Testis (tissue), 2 donors: ENCODE measurements at regions not wholly inside any gene's neighbourhood (a gene's known extent, or its start where the extent isn't known, plus 50 kb on each side); places are given as distances from the start of the nearest gene placed in this dataset.

Experiments used
- DNase-seq: peaks from one replicate; pipeline ENCODE4 v3.0.0-alpha.2; 2019
- H3K27ac ChIP-seq, 2 donors: fragments of 200-600 bp; sonication (generic); one replicate each; pipeline ENCODE4 v1.5.1; 2019
- H3K27me3 ChIP-seq: fragments of 200-600 bp; sonication (generic); one replicate; pipeline ENCODE4 v1.5.1; 2019
- H3K36me3 ChIP-seq: fragments of 200-600 bp; sonication (generic); one replicate; pipeline ENCODE4 v1.5.1; 2017; ENCODE audit warnings: low read depth; ENCODE audit errors: missing control alignments
- H3K4me1 ChIP-seq: fragments of 200-600 bp; sonication (generic); one replicate; pipeline ENCODE4 v1.5.1; 2019
- H3K4me3 ChIP-seq, 2 donors: fragments of 200-600 bp; sonication (generic); one replicate each; pipeline ENCODE4 v1.5.1; 2017 to 2019
- H3K9me3 ChIP-seq: fragments of 200-600 bp; sonication (generic); one replicate; pipeline ENCODE4 v1.5.1; 2017
- POLR2A ChIP-seq: fragments of 450-650 bp; IDR thresholded peaks from one replicate; pipeline ENCODE4 v1.6.1; 2017; ENCODE audit warnings: antibody characterized with exemption, mild to moderate bottlenecking, moderate library complexity
- WGBS, 2 donors: methylation state at CpG; one replicate each; pipeline ENCODE4 v1.1.5; 2018; 5-methylcytosine and 5-hydroxymethylcytosine counted together
- intact Hi-C: fragments of 100-400 bp; cut with DNase I; formaldehyde crosslinking; loops from one replicate; pipeline ENCODE4 v1.15.1; 2023; ENCODE audit warnings: low total_unique reads
- TF ChIP-seq, protein P1 (sequence below), 3 experiments: fragments of 450-650 bp in 2 of 3; fragments of 200-600 bp in 1 of 3; sonication (generic) in 1 of 3; IDR thresholded peaks; one replicate each; pipeline ENCODE4 v1.5.1; 2016 to 2019; ENCODE audit warnings: antibody characterized with exemption in 3 of 3, mild to moderate bottlenecking in 2 of 3, moderate library complexity in 1 of 3

DNA sequence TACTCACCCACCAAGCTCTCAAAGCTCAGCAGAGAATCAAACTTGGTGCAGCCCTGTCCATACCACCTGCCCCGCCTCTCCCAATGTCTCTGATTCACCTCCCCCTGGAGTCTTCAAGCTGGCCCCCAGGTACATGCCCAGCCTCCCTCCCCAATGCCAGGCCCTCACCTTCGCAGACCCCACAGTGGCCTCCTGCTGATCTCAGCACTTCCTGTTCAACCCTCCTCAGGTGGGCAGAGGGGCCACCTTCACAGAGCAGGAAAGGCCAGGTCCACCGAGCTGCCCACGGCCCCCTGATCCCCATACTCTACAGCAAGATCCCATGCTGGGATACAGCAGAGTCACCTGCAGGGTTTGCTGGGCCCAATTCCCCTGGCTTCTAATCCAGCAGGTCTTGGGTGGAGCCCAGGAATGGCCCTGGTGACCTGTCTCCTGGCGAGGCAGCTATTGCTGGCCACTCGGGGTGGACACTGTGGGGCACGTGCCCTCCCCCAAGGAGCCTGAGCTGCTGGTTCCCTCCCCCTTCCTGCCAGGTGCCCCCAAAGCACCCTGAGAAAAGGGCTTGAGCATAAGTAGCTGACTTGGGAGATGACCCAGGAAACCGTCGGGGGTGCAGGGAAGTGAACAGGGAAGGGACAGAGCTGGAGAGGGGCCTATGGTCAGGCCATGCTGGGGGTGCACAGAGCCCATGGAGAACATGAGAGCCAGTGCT is 150.7 kb downstream of the BRD1 start:
- no peak for DNase-seq
- WGBS, 2 donors: 44 to 82% methylated on average over 2 to 9 of the region's 9 CpGs
- Histone ChIP-seq H3K36me3 (no peaks in the 10 kb centered on the region), H3K27me3 (no peaks in the 10 kb centered on the region), H3K9me3 (no peaks in the 10 kb centered on the region), H3K4me3 (no peak overlapping the region), H3K4me1 (no peaks in the 10 kb centered on the region), H3K27ac (no peak overlapping the region)
- intact Hi-C loops: no loop called here
- TF ChIP-seq, protein P1, sequence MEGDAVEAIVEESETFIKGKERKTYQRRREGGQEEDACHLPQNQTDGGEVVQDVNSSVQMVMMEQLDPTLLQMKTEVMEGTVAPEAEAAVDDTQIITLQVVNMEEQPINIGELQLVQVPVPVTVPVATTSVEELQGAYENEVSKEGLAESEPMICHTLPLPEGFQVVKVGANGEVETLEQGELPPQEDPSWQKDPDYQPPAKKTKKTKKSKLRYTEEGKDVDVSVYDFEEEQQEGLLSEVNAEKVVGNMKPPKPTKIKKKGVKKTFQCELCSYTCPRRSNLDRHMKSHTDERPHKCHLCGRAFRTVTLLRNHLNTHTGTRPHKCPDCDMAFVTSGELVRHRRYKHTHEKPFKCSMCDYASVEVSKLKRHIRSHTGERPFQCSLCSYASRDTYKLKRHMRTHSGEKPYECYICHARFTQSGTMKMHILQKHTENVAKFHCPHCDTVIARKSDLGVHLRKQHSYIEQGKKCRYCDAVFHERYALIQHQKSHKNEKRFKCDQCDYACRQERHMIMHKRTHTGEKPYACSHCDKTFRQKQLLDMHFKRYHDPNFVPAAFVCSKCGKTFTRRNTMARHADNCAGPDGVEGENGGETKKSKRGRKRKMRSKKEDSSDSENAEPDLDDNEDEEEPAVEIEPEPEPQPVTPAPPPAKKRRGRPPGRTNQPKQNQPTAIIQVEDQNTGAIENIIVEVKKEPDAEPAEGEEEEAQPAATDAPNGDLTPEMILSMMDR (IDR thresholded peaks at IDR 0.05): no peak
- TF ChIP-seq POLR2A: no peak

GRCh38 chr22:49676230-49676629 is 151.4 kb downstream of the BRD1 start:
- Histone ChIP-seq H3K36me3 (no peaks in the 10 kb centered on the region), H3K9me3 (no peaks in the 10 kb centered on the region), H3K4me1 (no peaks in the 10 kb centered on the region), H3K4me3 (no peak overlapping the region), H3K27me3 (no peaks in the 10 kb centered on the region), H3K27ac (no peak overlapping the region)
- TF ChIP-seq POLR2A: no peak
- TF ChIP-seq, protein P1 (IDR thresholded peaks at IDR 0.05): no peak
- intact Hi-C loops: no loop called here
- 64 to 86% methylated on average over 5 of the region's 5 CpGs for WGBS, 2 donors
- no peak for DNase-seq

DNA sequence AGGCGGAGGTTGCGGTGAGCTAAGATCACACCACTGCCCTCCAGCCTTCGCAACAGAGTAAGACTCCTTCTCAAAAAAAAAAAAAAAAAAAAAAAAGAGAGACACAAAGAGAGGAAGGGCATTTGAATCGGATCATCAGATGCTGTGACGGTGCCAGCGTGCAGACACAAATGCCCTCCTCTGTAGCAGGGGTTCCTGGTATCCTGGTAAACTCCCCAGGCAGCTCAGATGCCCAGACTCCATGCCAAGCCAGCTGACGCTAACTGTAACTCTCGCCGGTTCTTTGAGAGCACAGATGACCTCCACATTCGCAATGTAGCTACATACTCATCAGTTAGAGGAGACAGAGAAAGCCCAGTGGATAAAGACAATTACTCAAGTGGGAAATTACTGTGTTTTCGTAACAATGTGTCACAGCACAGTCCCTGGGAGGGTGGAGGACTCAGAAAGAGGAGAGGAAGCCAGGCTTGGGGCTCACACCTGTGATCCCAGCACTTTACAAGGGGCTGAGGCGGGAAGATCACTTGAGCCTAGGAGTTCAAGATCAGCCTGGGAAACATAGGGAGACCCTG is 153.1 kb downstream of the BRD1 start:
- no peaks in the 10 kb centered on the region for H3K27me3 ChIP-seq
- TF ChIP-seq POLR2A: no peak
- TF ChIP-seq, protein P1 (IDR thresholded peaks at IDR 0.05): no peak

GRCh38 chr22:49673048-49673447 is 154.6 kb downstream of the BRD1 start:
- H3K36me3 ChIP-seq: no peaks in the 10 kb centered on the region
- no peak for DNase-seq

More for the DNA sequence above, 153.1 kb downstream of the BRD1 start:
- Histone ChIP-seq H3K36me3 (no peaks in the 10 kb centered on the region), H3K9me3 (no peaks in the 10 kb centered on the region), H3K27ac (no peak overlapping the region), H3K4me1 (peaks cover 6% of the 10 kb centered on the region), H3K4me3 (no peak overlapping the region)
- DNase-seq: no peak
- WGBS, 2 donors: 81 to 87% methylated on average over 12 of the region's 12 CpGs
- intact Hi-C loops: no loop called here

More at GRCh38 chr22:49673048-49673447, 154.6 kb downstream of the BRD1 start:
- no peak overlapping the region for H3K27ac ChIP-seq
- H3K9me3 ChIP-seq: no peaks in the 10 kb centered on the region
- no peaks in the 10 kb centered on the region for H3K27me3 ChIP-seq
- peaks cover 6% of the 10 kb centered on the region for H3K4me1 ChIP-seq
- 17 to 32% methylated on average over 14 of the region's 14 CpGs for WGBS, 2 donors
- TF ChIP-seq, protein P1 (IDR thresholded peaks at IDR 0.05): no peak
- no peak for TF ChIP-seq POLR2A
- no peak overlapping the region for H3K4me3 ChIP-seq
- intact Hi-C loops: no loop called here
